IPS DF 19.7 (cell line): ENCODE measurements at regions not wholly inside any gene's neighbourhood (a gene's known extent, or its start where the extent isn't known, plus 50 kb on each side); places are given as distances from the start of the nearest gene placed in this dataset.

ENCODE experiments used
- DNase-seq: peaks from one replicate; pipeline ENCODE4 v3.0.0-alpha.2; 2013; ENCODE audit warnings: low read depth, low spot score

- DNase-seq, result no peak
Measured at GRCh38 chr17:79223471-79223870, 148.8 kb downstream of the ENGASE start.

GRCh38 chr17:79221597-79221996 is 147.0 kb downstream of the ENGASE start:
- DNase-seq, result no peak

- DNase-seq, result no peak
Measured at GRCh38 chr17:79220713-79221291, 146.2 kb downstream of the ENGASE start.

- no peak for DNase-seq
Measured at GRCh38 chr17:79220201-79220712, 145.6 kb downstream of the ENGASE start.

- no peak for DNase-seq
Measured at GRCh38 chr17:79219208-79219935, 144.7 kb downstream of the ENGASE start.

- no peak for DNase-seq
Measured at GRCh38 chr17:79218825-79219200, 144.2 kb downstream of the ENGASE start.

- no peak for DNase-seq
Measured at GRCh38 chr17:79218175-79218824, 143.7 kb downstream of the ENGASE start.

- DNase-seq, result no peak
Measured at GRCh38 chr17:79217473-79218135, 143.0 kb downstream of the ENGASE start.

GRCh38 chr17:79216826-79217225 is 142.2 kb downstream of the ENGASE start:
- DNase-seq, result no peak

- no peak for DNase-seq
Measured at GRCh38 chr17:79216391-79216790, 141.8 kb downstream of the ENGASE start.

GRCh38 chr17:79215631-79216030 is 141.0 kb downstream of the ENGASE start:
- no peak for DNase-seq

- no peak for DNase-seq
Measured at GRCh38 chr17:79214940-79215604, 140.4 kb downstream of the ENGASE start.

- no peak for DNase-seq
Measured at GRCh38 chr17:79214459-79214858, 139.8 kb downstream of the ENGASE start.

- DNase-seq, result no peak
Measured at GRCh38 chr17:79213305-79213704, 138.7 kb downstream of the ENGASE start.

- DNase-seq, result no peak
Measured at GRCh38 chr17:79212149-79213087, 137.8 kb downstream of the ENGASE start.

GRCh38 chr17:79211061-79211770 is 136.6 kb downstream of the ENGASE start:
- DNase-seq, result no peak

- DNase-seq, result no peak
Measured at GRCh38 chr17:79210638-79211037, 136.0 kb downstream of the ENGASE start.

- no peak for DNase-seq
Measured at GRCh38 chr17:79207960-79208359, 133.3 kb downstream of the ENGASE start.

- no peak for DNase-seq
Measured at GRCh38 chr17:79205688-79206205, 131.1 kb downstream of the ENGASE start.

- DNase-seq, result no peak
Measured at GRCh38 chr17:79204261-79204660, 129.6 kb downstream of the ENGASE start.
